Prostate gland (tissue), 2 donors: ENCODE measurements at regions not wholly inside any gene's neighbourhood (a gene's known extent, or its start where the extent isn't known, plus 50 kb on each side); places are given as distances from the start of the nearest gene placed in this dataset.

Experiments
- CTCF ChIP-seq, 4 experiments: fragments of 200-600 bp in 2 of 4; fragments of 450-650 bp in 2 of 4; sonication (generic) in 2 of 4; IDR thresholded peaks; 1 replicate in 3 of 4; 2 replicates in 1 of 4; pipeline ENCODE4 v1.5.1; 2016 to 2019; ENCODE audit warnings: antibody characterized with exemption in 4 of 4, mild to moderate bottlenecking in 2 of 4, moderate library complexity in 2 of 4
- POLR2AphosphoS5 ChIP-seq: sonication (generic); formaldehyde crosslinking; IDR thresholded peaks from one replicate; pipeline ENCODE4 v1.6.1; 2017; ENCODE audit warnings: antibody characterized with exemption

GRCh38 chr4:59700651-59701050 lies 1499.5 kb upstream of the ADGRL3 start:
- no peak for TF ChIP-seq CTCF (IDR thresholded peaks at IDR 0.05)
- TF ChIP-seq POLR2AphosphoS5: no peak
